SU-DHL-6 (cell line): ENCODE measurements at regions not wholly inside any gene's neighbourhood (a gene's known extent, or its start where the extent isn't known, plus 50 kb on each side); places are given as distances from the start of the nearest gene placed in this dataset.

Experiments used
- H2AFZ ChIP-seq: fragments of 200-600 bp; sonication (generic); 2 replicates; pipeline ENCODE4 v1.6.1; 2014; ENCODE audit warnings: low read depth, mild to moderate bottlenecking, moderate library complexity, mixed read lengths, antibody characterized with exemption, low read length; ENCODE audit not compliant: severe bottlenecking
- H3F3A ChIP-seq: fragments of 200-600 bp; shearing (Covaris generic); 2 replicates; pipeline ENCODE4 v1.6.0; 2016; ENCODE audit warnings: antibody characterized with exemption, mild to moderate bottlenecking; ENCODE audit not compliant: insufficient read depth
- H3K27ac ChIP-seq: fragments of 200-600 bp; sonication (generic); 2 replicates; pipeline ENCODE4 v1.5.1; 2016; ENCODE audit warnings: low read depth, mild to moderate bottlenecking, low read length, moderate library complexity, mixed read lengths
- H3K27me3 ChIP-seq: fragments of 200-600 bp; sonication (generic), shearing (Covaris generic); 2 replicates; pipeline ENCODE4 v1.6.0; 2014; ENCODE audit warnings: mild to moderate bottlenecking, low read length
- H3K36me3 ChIP-seq: fragments of 200-600 bp; sonication (generic); 2 replicates; pipeline ENCODE4 v1.6.1; 2014; ENCODE audit warnings: mild to moderate bottlenecking, low read length, mixed read lengths
- H3K4me2 ChIP-seq: fragments of 300-600, 200-600 bp; shearing (Covaris generic), sonication (generic); 2 replicates; pipeline ENCODE4 v1.6.0; 2014; ENCODE audit warnings: low read length, low read depth, mild to moderate bottlenecking; ENCODE audit not compliant: poor library complexity, severe bottlenecking
- H3K4me3 ChIP-seq: fragments of 200-600 bp; sonication (generic); 2 replicates; pipeline ENCODE4 v1.5.1; 2014; ENCODE audit warnings: antibody characterized with exemption, low read length, mild to moderate bottlenecking, mixed read lengths; ENCODE audit not compliant: insufficient read depth, poor library complexity, severe bottlenecking
- H3K79me2 ChIP-seq: fragments of 200-600 bp; sonication (generic); 2 replicates; pipeline ENCODE4 v1.6.1; 2014; ENCODE audit warnings: mild to moderate bottlenecking, low read length, moderate library complexity; ENCODE audit not compliant: insufficient read depth
- H3K9ac ChIP-seq: fragments of 200-600 bp; sonication (generic); 2 replicates; pipeline ENCODE4 v1.7.0; 2014; ENCODE audit warnings: mild to moderate bottlenecking, low read length
- H3K9me2 ChIP-seq: fragments of 200-600 bp; sonication (generic); replicated peaks from 2 replicates; pipeline ENCODE4 v1.6.1; 2014; ENCODE audit warnings: low read length; ENCODE audit not compliant: insufficient read depth
- H3K9me3 ChIP-seq: fragments of 200-600 bp; sonication (generic); 2 replicates; pipeline ENCODE4 v1.6.1; 2014; ENCODE audit warnings: low read length, mixed read lengths; ENCODE audit not compliant: insufficient read depth
- H4K20me1 ChIP-seq: fragments of 200-600 bp; sonication (generic); 2 replicates; pipeline ENCODE4 v1.6.1; 2014; ENCODE audit warnings: low read depth, mild to moderate bottlenecking, antibody characterized with exemption, low read length, moderate library complexity, mixed read lengths
- CTCF ChIP-seq: fragments of 200-600 bp; sonication (generic); IDR thresholded peaks from one replicate; pipeline ENCODE4 v1.5.1; 2017; ENCODE audit warnings: antibody characterized with exemption, mild to moderate bottlenecking, low read length, moderate library complexity; ENCODE audit not compliant: insufficient read depth, poor library complexity, severe bottlenecking
- EZH2phosphoT487 ChIP-seq: fragments of 200-600 bp; sonication (generic), shearing (Covaris generic); conservative IDR thresholded peaks from 2 replicates; pipeline ENCODE4 v1.6.1; 2018; ENCODE audit warnings: mild to moderate bottlenecking, antibody characterized with exemption, low read length, moderate library complexity, mixed read lengths

GRCh38 chr2:48148841-48149430 lies 165.5 kb upstream of the FOXN2 start:
- H3K27me3 ChIP-seq = no peaks in the 10 kb centered on the region
- no peak overlapping the region for H2AFZ ChIP-seq
- no peaks in the 10 kb centered on the region for H3K9me3 ChIP-seq
- H4K20me1 ChIP-seq = no peaks in the 10 kb centered on the region
- H3K79me2 ChIP-seq = no peaks in the 10 kb centered on the region
- no peak overlapping the region for H3K27ac ChIP-seq
- no peak overlapping the region for H3K4me2 ChIP-seq
- no peak overlapping the region for H3K9ac ChIP-seq
- no peaks in the 10 kb centered on the region for H3F3A ChIP-seq
- no peaks in the 10 kb centered on the region for H3K36me3 ChIP-seq
- no peak for TF ChIP-seq CTCF
- no peak for TF ChIP-seq EZH2phosphoT487
- H3K4me3 ChIP-seq = no peak overlapping the region
- no peaks in the 10 kb centered on the region for H3K9me2 ChIP-seq

GRCh38 chr2:48157150-48157549 lies 157.3 kb upstream of the FOXN2 start:
- Histone ChIP-seq H3K79me2 (no peaks in the 10 kb centered on the region), H4K20me1 (no peaks in the 10 kb centered on the region), H3K36me3 (no peaks in the 10 kb centered on the region), H3K9me2 (no peaks in the 10 kb centered on the region), H3K9me3 (no peaks in the 10 kb centered on the region), H3K9ac (no peak overlapping the region), H2AFZ (no peak overlapping the region), H3K4me3 (no peak overlapping the region), H3K27ac (no peak overlapping the region), H3K4me2 (no peak overlapping the region), H3K27me3 (no peaks in the 10 kb centered on the region), H3F3A (no peaks in the 10 kb centered on the region)
- TF ChIP-seq EZH2phosphoT487 (no peak), CTCF (no peak)

DNA sequence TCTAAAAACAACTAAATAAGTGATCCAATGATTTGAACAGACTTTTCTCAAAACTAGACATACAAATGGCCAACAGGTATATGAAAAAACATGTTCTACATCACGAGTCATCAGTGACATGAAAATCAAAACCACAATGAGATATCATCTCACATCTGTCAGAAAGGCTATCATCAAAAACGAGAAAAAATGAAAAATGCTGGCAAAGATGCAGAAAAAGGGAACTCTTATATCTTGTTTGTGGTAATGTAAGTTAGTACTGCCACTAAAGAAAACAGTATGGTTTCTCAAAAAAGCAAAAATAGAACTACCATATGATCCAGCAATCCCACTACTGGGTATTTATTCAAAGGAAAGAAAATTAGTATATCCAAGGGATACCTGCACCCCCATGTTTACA lies 152.9 kb upstream of the FOXN2 start:
- H4K20me1 ChIP-seq = no peaks in the 10 kb centered on the region
- no peak overlapping the region for H3K4me3 ChIP-seq
- no peak overlapping the region for H3K27ac ChIP-seq
- no peaks in the 10 kb centered on the region for H3K27me3 ChIP-seq
- no peak overlapping the region for H3K9ac ChIP-seq
- no peaks in the 10 kb centered on the region for H3K79me2 ChIP-seq
- H3K36me3 ChIP-seq = no peaks in the 10 kb centered on the region
- no peak overlapping the region for H2AFZ ChIP-seq
- TF ChIP-seq CTCF (no peak), EZH2phosphoT487 (no peak)
- H3F3A ChIP-seq = no peaks in the 10 kb centered on the region
- no peak overlapping the region for H3K4me2 ChIP-seq
- no peaks in the 10 kb centered on the region for H3K9me2 ChIP-seq
- H3K9me3 ChIP-seq = no peaks in the 10 kb centered on the region; the same call in 1 of the 2 replicates
